ENCODE measurements at regions not wholly inside any gene's neighbourhood (a gene's known extent, or its start where the extent isn't known, plus 50 kb on each side); places are given as distances from the start of the nearest gene placed in this dataset.

GRCh38 chr2:226020176-226020575 is 620.7 kb downstream of the NYAP2 start:
- POLR2A ChIA-PET, result no interaction called here
- peaks cover 17% of the 10 kb centered on the region for H3K9me3 ChIP-seq
- DNase-seq (ENCODE audit: low read depth in 1 of 2, low spot score in 1 of 2) (peak in 1 of 2 experiments; percentile 31), ATAC-seq (no peak), FAIRE-seq (no peak)
- TF ChIP-seq CEBPB (IDR thresholded peaks at IDR 0.05) (peak in 1 of 2 experiments; percentile 54; a peak in 2 of 4 replicates), FOSL2 (IDR thresholded peaks at IDR 0.05) (no peak), FOSL2 (CRISPR knock-in tag; IDR thresholded peaks at IDR 0.05) (no peak)
- no peak overlapping the region for H3K4me3 ChIP-seq
- CTCF ChIA-PET, result interaction anchor here (1.2 kb wide), 1 partner anchor 94 kb away, joined by 4 read pairs; no protein-coding TSS in a partner anchor
- no peak overlapping the region for H3K27ac ChIP-seq
- H3K4me1 ChIP-seq, result peaks cover 10% of the 10 kb centered on the region; the same call in 2 of the 3 replicates
- H3K4me2 ChIP-seq, result peak overlapping the region; percentile 6; the same call in 2 of the 3 replicates

GRCh38 chr2:226018641-226019040 is 619.1 kb downstream of the NYAP2 start:
- H3K4me2 ChIP-seq, result no peak overlapping the region
- H3K4me3 ChIP-seq, result no peak overlapping the region
- no peak overlapping the region for H3K27ac ChIP-seq
- no peak for TF ChIP-seq ZSCAN20 (CRISPR knock-in tag; IDR thresholded peaks at IDR 0.05)
- peak; percentile 84 for TF ChIP-seq ZFP36 (IDR thresholded peaks at IDR 0.05; ENCODE audit: borderline replicate concordance, partially characterized antibody)
- WGBS (ENCODE audit: missing lambda C conversion rate), result 42% methylated on average over 2 of the region's 2 CpGs
- DNase-seq (ENCODE audit: low read depth in 1 of 2, low spot score in 1 of 2) (no peak), FAIRE-seq (no peak), ATAC-seq (no peak)
- H3K4me1 ChIP-seq, result peaks cover 10% of the 10 kb centered on the region; the same call in 2 of the 3 replicates
- peaks cover 17% of the 10 kb centered on the region for H3K9me3 ChIP-seq
- ChIA-PET POLR2A (no interaction called here), CTCF (no interaction called here)

GRCh38 chr2:226017537-226017936 is 618.0 kb downstream of the NYAP2 start:
- DNase-seq (ENCODE audit: low read depth in 1 of 2, low spot score in 1 of 2) (no peak), ATAC-seq (no peak), FAIRE-seq (no peak)
- Histone ChIP-seq H3K27ac (no peak overlapping the region), H3K4me2 (no peak overlapping the region), H3K4me1 (peaks cover 10% of the 10 kb centered on the region; the same call in 2 of the 3 replicates), H3K4me3 (no peak overlapping the region), H3K9me3 (peaks cover 14% of the 10 kb centered on the region; the same call in 2 of the 3 replicates)
- WGBS (ENCODE audit: missing lambda C conversion rate), result 57% methylated on average over 2 of the region's 2 CpGs
- ChIA-PET CTCF (no interaction called here), POLR2A (no interaction called here)
- TF ChIP-seq HOXB13 (CRISPR knock-in tag; IDR thresholded peaks at IDR 0.05; ENCODE audit: low read depth), result no peak
- TF ChIP-seq HOXA7 (CRISPR knock-in tag; IDR thresholded peaks at IDR 0.05), result no peak

- FAIRE-seq (no peak), DNase-seq (ENCODE audit: low read depth in 1 of 2, low spot score in 1 of 2) (no peak), ATAC-seq (no peak)
- H3K27ac ChIP-seq, result no peak overlapping the region
- H3K4me1 ChIP-seq, result peaks cover 10% of the 10 kb centered on the region; the same call in 2 of the 3 replicates
- CTCF ChIA-PET, result no interaction called here
- no peak overlapping the region for H3K4me3 ChIP-seq
- peaks cover 14% of the 10 kb centered on the region; the same call in 2 of the 3 replicates for H3K9me3 ChIP-seq
- TF ChIP-seq MAX (IDR thresholded peaks at IDR 0.05), result no peak
- TF ChIP-seq CBX8 (IDR thresholded peaks at IDR 0.05), result no peak
- no peak for TF ChIP-seq EP300 (IDR thresholded peaks at IDR 0.05)
- no peak for TF ChIP-seq JUN (IDR thresholded peaks at IDR 0.05)
- TF ChIP-seq EHF (CRISPR knock-in tag; IDR thresholded peaks at IDR 0.05), result no peak
- TF ChIP-seq FOSB (CRISPR knock-in tag; IDR thresholded peaks at IDR 0.05), result no peak
- TF ChIP-seq TFCP2L1 (CRISPR knock-in tag; IDR thresholded peaks at IDR 0.05), result no peak
- TF ChIP-seq PBX3 (IDR thresholded peaks at IDR 0.05), result no peak
- TF ChIP-seq HES2 (IDR thresholded peaks at IDR 0.05), result no peak
- no peak for TF ChIP-seq HOXB5 (CRISPR knock-in tag; IDR thresholded peaks at IDR 0.05)
- no peak for TF ChIP-seq ZC3H11A (IDR thresholded peaks at IDR 0.05)
- no peak for TF ChIP-seq NFE2L2 (conservative IDR thresholded peaks at IDR 0.05; ENCODE audit: low read length)
- no peak for TF ChIP-seq POLR2AphosphoS2 (conservative IDR thresholded peaks at IDR 0.05; ENCODE audit: low read length)
- no peak for TF ChIP-seq SREBF2 (IDR thresholded peaks at IDR 0.05)
- TF ChIP-seq MYC (IDR thresholded peaks at IDR 0.05; ENCODE audit: borderline replicate concordance, low read length), result no peak
- no peak for TF ChIP-seq HMGXB4 (CRISPR knock-in tag; IDR thresholded peaks at IDR 0.05; ENCODE audit: borderline replicate concordance)
- no peak for TF ChIP-seq E2F6 (IDR thresholded peaks at IDR 0.05; ENCODE audit: borderline replicate concordance, low read depth)
- no peak for TF ChIP-seq REST (IDR thresholded peaks at IDR 0.05)
- no peak for TF ChIP-seq FOSL2 (IDR thresholded peaks at IDR 0.05)
- TF ChIP-seq FOSL2 (CRISPR knock-in tag; IDR thresholded peaks at IDR 0.05), result no peak
- POLR2A ChIA-PET, result no interaction called here
- 79% methylated on average over 3 of the region's 3 CpGs for WGBS (ENCODE audit: missing lambda C conversion rate)
- no peak overlapping the region for H3K4me2 ChIP-seq
Observed at GRCh38 chr2:226017107-226017506, 617.6 kb downstream of the NYAP2 start.

Data from A549 (cell line).